ENCODE measurements at regions not wholly inside any gene's neighbourhood (a gene's known extent, or its start where the extent isn't known, plus 50 kb on each side); places are given as distances from the start of the nearest gene placed in this dataset.

- no peaks in the 10 kb centered on the region for H3K4me1 ChIP-seq (ENCODE audit: insufficient read depth, low read length)
- DNase-seq (ENCODE audit: insufficient read length, low spot score, missing footprints), result no peak
- no peaks in the 10 kb centered on the region for H4K20me1 ChIP-seq (ENCODE audit: insufficient read depth, low read length)
- no peaks in the 10 kb centered on the region for H3K36me3 ChIP-seq (ENCODE audit: insufficient read depth, low read length)
- no peak overlapping the region for H3K4me2 ChIP-seq (ENCODE audit: insufficient read depth, low read length)
- TF ChIP-seq CTCF (IDR thresholded peaks at IDR 0.05; ENCODE audit: extremely low read depth, low read depth, low read length), result no peak
- peaks cover 6% of the 10 kb centered on the region for H3K9me3 ChIP-seq (ENCODE audit: low read depth, low read length)
- H2AFZ ChIP-seq (ENCODE audit: low read length), result no peak overlapping the region
- H3K27me3 ChIP-seq (ENCODE audit: insufficient read depth, low read length), result no peaks in the 10 kb centered on the region
- H3K27ac ChIP-seq (ENCODE audit: low read depth, low read length), result no peak overlapping the region
- no peaks in the 10 kb centered on the region for H3K79me2 ChIP-seq (ENCODE audit: insufficient read depth, low read length)
- H3K4me3 ChIP-seq (ENCODE audit: insufficient read depth, low read length), result no peak overlapping the region
Measured at GRCh38 chr12:73210548-73211204, 938.5 kb downstream of the TRHDE start.

GRCh38 chr12:73220951-73221350 lies 948.8 kb downstream of the TRHDE start:
- H3K4me3 ChIP-seq (ENCODE audit: insufficient read depth, low read length), result no peak overlapping the region
- H3K4me2 ChIP-seq (ENCODE audit: insufficient read depth, low read length), result no peak overlapping the region
- H4K20me1 ChIP-seq (ENCODE audit: insufficient read depth, low read length), result no peaks in the 10 kb centered on the region
- H3K27ac ChIP-seq (ENCODE audit: low read depth, low read length), result no peak overlapping the region
- no peak for DNase-seq (ENCODE audit: insufficient read length, low spot score, missing footprints)
- no peaks in the 10 kb centered on the region for H3K36me3 ChIP-seq (ENCODE audit: insufficient read depth, low read length)
- no peak overlapping the region for H2AFZ ChIP-seq (ENCODE audit: low read length)
- H3K27me3 ChIP-seq (ENCODE audit: insufficient read depth, low read length), result no peaks in the 10 kb centered on the region
- no peaks in the 10 kb centered on the region for H3K79me2 ChIP-seq (ENCODE audit: insufficient read depth, low read length)
- H3K9me3 ChIP-seq (ENCODE audit: low read depth, low read length), result peaks cover 3% of the 10 kb centered on the region
- no peak for TF ChIP-seq CTCF (IDR thresholded peaks at IDR 0.05; ENCODE audit: extremely low read depth, low read depth, low read length)
- H3K4me1 ChIP-seq (ENCODE audit: insufficient read depth, low read length), result no peaks in the 10 kb centered on the region

GRCh38 chr12:73221398-73221797 lies 949.2 kb downstream of the TRHDE start:
- Histone ChIP-seq H3K4me1 (ENCODE audit: insufficient read depth, low read length) (no peaks in the 10 kb centered on the region), H4K20me1 (ENCODE audit: insufficient read depth, low read length) (no peaks in the 10 kb centered on the region), H3K9me3 (ENCODE audit: low read depth, low read length) (peaks cover 3% of the 10 kb centered on the region), H2AFZ (ENCODE audit: low read length) (no peak overlapping the region), H3K79me2 (ENCODE audit: insufficient read depth, low read length) (no peaks in the 10 kb centered on the region), H3K4me2 (ENCODE audit: insufficient read depth, low read length) (no peak overlapping the region), H3K27ac (ENCODE audit: low read depth, low read length) (no peak overlapping the region), H3K27me3 (ENCODE audit: insufficient read depth, low read length) (no peaks in the 10 kb centered on the region), H3K4me3 (ENCODE audit: insufficient read depth, low read length) (no peak overlapping the region), H3K36me3 (ENCODE audit: insufficient read depth, low read length) (no peaks in the 10 kb centered on the region)
- no peak for TF ChIP-seq CTCF (IDR thresholded peaks at IDR 0.05; ENCODE audit: extremely low read depth, low read depth, low read length)
- no peak for DNase-seq (ENCODE audit: insufficient read length, low spot score, missing footprints)

GRCh38 chr12:73221836-73222235 lies 949.7 kb downstream of the TRHDE start:
- Histone ChIP-seq H3K4me2 (ENCODE audit: insufficient read depth, low read length) (no peak overlapping the region), H3K9me3 (ENCODE audit: low read depth, low read length) (peaks cover 3% of the 10 kb centered on the region), H3K4me1 (ENCODE audit: insufficient read depth, low read length) (no peaks in the 10 kb centered on the region), H3K27me3 (ENCODE audit: insufficient read depth, low read length) (no peaks in the 10 kb centered on the region), H4K20me1 (ENCODE audit: insufficient read depth, low read length) (no peaks in the 10 kb centered on the region), H3K27ac (ENCODE audit: low read depth, low read length) (no peak overlapping the region), H3K36me3 (ENCODE audit: insufficient read depth, low read length) (no peaks in the 10 kb centered on the region), H2AFZ (ENCODE audit: low read length) (no peak overlapping the region), H3K4me3 (ENCODE audit: insufficient read depth, low read length) (no peak overlapping the region), H3K79me2 (ENCODE audit: insufficient read depth, low read length) (no peaks in the 10 kb centered on the region)
- no peak for TF ChIP-seq CTCF (IDR thresholded peaks at IDR 0.05; ENCODE audit: extremely low read depth, low read depth, low read length)
- DNase-seq (ENCODE audit: insufficient read length, low spot score, missing footprints), result no peak

Measured in osteoblast (primary cell).